NCI-H345 treated with DMSO at 0.1 percent for 48 hours (cell line): ENCODE measurements at regions not wholly inside any gene's neighbourhood (a gene's known extent, or its start where the extent isn't known, plus 50 kb on each side); places are given as distances from the start of the nearest gene placed in this dataset.

Source experiments
- DNase-seq: peaks from one replicate; lab custom pipeline; 2025; ENCODE audit not compliant: unreplicated experiment; lab: John Stamatoyannopoulos, UW

- DNase-seq = no peak
Observed at GRCh38 chr10:106213493-106213892, 951.0 kb downstream of the SORCS1 start.

- no peak for DNase-seq
Observed at GRCh38 chr10:106198275-106198674, 966.2 kb downstream of the SORCS1 start.

- DNase-seq = no peak
Observed at GRCh38 chr10:106189292-106189691, 975.2 kb downstream of the SORCS1 start.

GRCh38 chr10:106185951-106186350 lies 978.6 kb downstream of the SORCS1 start:
- DNase-seq = no peak

GRCh38 chr10:106183041-106183440 lies 981.5 kb downstream of the SORCS1 start:
- no peak for DNase-seq

GRCh38 chr10:106182542-106182941 lies 982.0 kb downstream of the SORCS1 start:
- no peak for DNase-seq

- DNase-seq = no peak
Observed at GRCh38 chr10:106181501-106181900, 983.0 kb downstream of the SORCS1 start.

GRCh38 chr10:106179430-106179829 lies 985.1 kb downstream of the SORCS1 start:
- no peak for DNase-seq

- DNase-seq = no peak
Observed at GRCh38 chr10:106175760-106176377, 988.6 kb downstream of the SORCS1 start.

- no peak for DNase-seq
Observed at GRCh38 chr10:106173838-106174237, 990.7 kb downstream of the SORCS1 start.

GRCh38 chr10:106169241-106169640 lies 995.3 kb downstream of the SORCS1 start:
- no peak for DNase-seq

GRCh38 chr10:106167946-106168345 lies 996.6 kb downstream of the SORCS1 start:
- no peak for DNase-seq

GRCh38 chr10:106158241-106158640 lies 1006.3 kb downstream of the SORCS1 start:
- no peak for DNase-seq

- no peak for DNase-seq
Observed at GRCh38 chr10:106147021-106147420, 1017.5 kb downstream of the SORCS1 start.

- no peak for DNase-seq
Observed at GRCh38 chr10:106139915-106140314, 1024.6 kb downstream of the SORCS1 start.

- no peak for DNase-seq
Observed at GRCh38 chr10:106136175-106136574, 1028.3 kb downstream of the SORCS1 start.

- DNase-seq = no peak
Observed at GRCh38 chr10:106134326-106135000, 1030.0 kb downstream of the SORCS1 start.

- DNase-seq = no peak
Observed at GRCh38 chr10:106133451-106133850, 1031.1 kb downstream of the SORCS1 start.

GRCh38 chr10:106132956-106133355 lies 1031.5 kb downstream of the SORCS1 start:
- DNase-seq = no peak

GRCh38 chr10:106114656-106115186 lies 1049.8 kb downstream of the SORCS1 start:
- DNase-seq = no peak

- no peak for DNase-seq
Observed at GRCh38 chr10:106111246-106111645, 1053.3 kb downstream of the SORCS1 start.

- no peak for DNase-seq
Observed at GRCh38 chr10:106107706-106108105, 1056.8 kb downstream of the SORCS1 start.

GRCh38 chr10:106106114-106106513 lies 1058.4 kb downstream of the SORCS1 start:
- no peak for DNase-seq
